ENCODE measurements at regions not wholly inside any gene's neighbourhood (a gene's known extent, or its start where the extent isn't known, plus 50 kb on each side); places are given as distances from the start of the nearest gene placed in this dataset.

- TF ChIP-seq CTCF (IDR thresholded peaks at IDR 0.05; ENCODE audit: extremely low read depth, missing control alignments): no peak
- no peak for DNase-seq (ENCODE audit: low spot score)
These were observed 229.0 kb downstream of the ACTL7B start for GRCh38 chr9:108626743-108627142.

- TF ChIP-seq CTCF (IDR thresholded peaks at IDR 0.05; ENCODE audit: extremely low read depth, missing control alignments): no peak
- no peak for DNase-seq (ENCODE audit: low spot score)
These were observed 233.6 kb downstream of the ACTL7B start for GRCh38 chr9:108621991-108622855.

GRCh38 chr9:108620767-108621166, 235.0 kb downstream of the ACTL7B start:
- DNase-seq (ENCODE audit: low spot score): no peak
- no peak for TF ChIP-seq CTCF (IDR thresholded peaks at IDR 0.05; ENCODE audit: extremely low read depth, missing control alignments)

- no peak for TF ChIP-seq CTCF (IDR thresholded peaks at IDR 0.05; ENCODE audit: extremely low read depth, missing control alignments)
- DNase-seq (ENCODE audit: low spot score): no peak
These were observed 236.8 kb downstream of the ACTL7B start for GRCh38 chr9:108618906-108619550.

- DNase-seq (ENCODE audit: low spot score): no peak
- no peak for TF ChIP-seq CTCF (IDR thresholded peaks at IDR 0.05; ENCODE audit: extremely low read depth, missing control alignments)
These were observed 238.1 kb downstream of the ACTL7B start for GRCh38 chr9:108617676-108618075.

- DNase-seq (ENCODE audit: low spot score): no peak
- no peak for TF ChIP-seq CTCF (IDR thresholded peaks at IDR 0.05; ENCODE audit: extremely low read depth, missing control alignments)
These were observed 240.6 kb downstream of the ACTL7B start for GRCh38 chr9:108615152-108615551.

GRCh38 chr9:108612513-108612912, 243.3 kb downstream of the ACTL7B start:
- DNase-seq (ENCODE audit: low spot score): no peak
- no peak for TF ChIP-seq CTCF (IDR thresholded peaks at IDR 0.05; ENCODE audit: extremely low read depth, missing control alignments)
